HG03045 (cell line): ENCODE measurements at regions not wholly inside any gene's neighbourhood (a gene's known extent, or its start where the extent isn't known, plus 50 kb on each side); places are given as distances from the start of the nearest gene placed in this dataset.
A peak's percentile ranks its signal among the peaks of the same experiment; 100 is the strongest.

Experiments
- ATAC-seq: cut with Tn5 transposase; IDR thresholded peaks from one replicate; pipeline ENCODE4 v1.9.1; 2021; ENCODE audit warnings: mild to moderate bottlenecking, moderate library complexity; ENCODE audit not compliant: unreplicated experiment

DNA sequence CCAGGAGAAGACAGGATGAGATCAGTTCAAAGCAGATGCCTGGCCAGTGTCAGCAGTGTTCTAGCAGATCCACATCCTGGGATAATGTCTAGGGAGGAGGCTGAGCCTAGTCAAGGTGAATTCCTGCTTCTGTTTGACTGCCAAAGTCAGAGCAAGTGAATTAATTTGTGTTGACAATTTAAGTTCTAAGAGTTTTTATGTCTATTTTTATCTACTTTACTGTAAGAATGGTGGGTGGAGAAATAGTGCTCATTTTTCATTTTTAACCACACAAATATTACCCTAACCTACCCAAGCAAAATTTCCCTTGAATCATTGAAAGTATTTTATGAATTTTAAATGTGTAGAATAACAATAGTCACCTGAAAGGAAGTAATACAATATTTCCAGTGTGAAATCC is 207.6 kb upstream of the SLC10A2 start:
- peak; percentile 26 for ATAC-seq

GRCh38 chr13:103272770-103273169 is 206.6 kb upstream of the SLC10A2 start:
- peak; percentile 61 for ATAC-seq

DNA sequence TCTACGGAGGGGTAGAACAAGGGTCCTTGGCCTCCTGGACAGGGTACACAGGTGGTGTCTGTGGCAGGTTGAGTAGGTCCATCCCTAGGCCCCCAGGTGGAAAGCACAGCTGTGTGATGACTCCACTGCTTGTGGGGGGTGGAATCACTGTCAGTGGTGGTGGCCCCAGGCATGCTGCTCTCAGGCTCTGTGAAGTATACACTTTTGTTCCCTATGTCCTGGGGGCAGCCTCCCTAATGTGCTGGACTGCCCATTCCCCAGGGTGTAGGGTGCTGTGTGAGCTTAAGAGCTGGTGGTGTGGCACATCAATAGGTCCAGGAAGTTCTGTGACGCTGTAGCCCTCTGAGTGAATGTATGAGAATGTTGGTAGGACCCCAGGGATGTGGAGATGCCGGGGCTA is 197.2 kb upstream of the SLC10A2 start:
- ATAC-seq: no peak

DNA sequence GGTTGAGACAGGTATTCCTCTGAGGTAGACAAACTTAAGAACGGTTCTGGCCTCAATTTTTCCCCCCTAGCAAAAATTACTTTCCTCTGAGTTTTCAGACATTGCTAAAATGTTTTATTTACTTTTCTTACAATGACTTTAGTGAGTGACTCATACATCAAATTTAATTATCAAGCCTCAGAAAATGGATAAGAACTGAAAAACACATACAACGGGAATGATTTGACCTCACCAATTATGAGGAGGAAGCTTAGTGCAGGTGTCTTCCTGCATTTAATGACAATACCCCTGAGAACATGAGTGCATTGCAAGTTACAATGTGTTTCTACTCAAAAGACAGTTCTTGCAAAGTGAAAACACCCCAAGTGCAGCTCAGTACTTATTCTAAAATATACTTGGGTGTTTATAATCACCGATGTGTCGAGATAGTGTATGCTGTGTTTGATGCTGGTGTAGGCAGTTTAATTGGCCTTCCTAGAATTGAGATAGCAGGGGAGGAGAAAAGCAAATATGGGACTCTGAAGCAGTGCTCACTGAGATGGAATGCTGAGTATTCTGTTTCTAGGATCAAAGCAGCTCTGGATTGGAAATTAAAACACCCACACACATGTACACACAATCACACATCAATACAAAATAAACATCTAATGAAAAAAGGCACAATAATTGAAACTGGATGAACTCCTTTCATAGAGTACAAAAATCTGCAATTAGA is 189.5 kb upstream of the SLC10A2 start:
- no peak for ATAC-seq

- ATAC-seq: no peak
These were observed 183.9 kb upstream of the SLC10A2 start for GRCh38 chr13:103250071-103250470.

- ATAC-seq: no peak
These were observed 180.5 kb upstream of the SLC10A2 start for GRCh38 chr13:103246581-103247200.

DNA sequence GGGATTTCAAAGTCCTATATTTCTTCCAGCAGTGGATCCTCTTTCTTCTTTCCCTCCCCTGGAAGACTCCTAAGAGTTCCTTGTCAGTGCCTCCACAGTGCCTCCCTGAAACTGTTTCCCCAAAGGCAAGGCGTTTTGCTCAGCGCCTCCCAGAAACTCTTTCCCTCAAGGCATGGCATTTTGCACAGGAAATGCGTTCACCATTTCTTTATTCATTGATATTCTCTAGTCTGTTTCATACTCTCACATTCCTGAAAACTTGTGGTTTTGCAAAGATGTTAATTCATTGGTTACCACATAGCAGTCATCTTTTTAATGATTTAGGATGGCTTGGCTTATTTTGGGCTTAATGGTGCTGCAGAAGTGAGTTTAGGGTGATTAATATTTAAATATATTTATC is 177.3 kb upstream of the SLC10A2 start:
- no peak for ATAC-seq

GRCh38 chr13:103238441-103238840 is 172.2 kb upstream of the SLC10A2 start:
- ATAC-seq: no peak

DNA sequence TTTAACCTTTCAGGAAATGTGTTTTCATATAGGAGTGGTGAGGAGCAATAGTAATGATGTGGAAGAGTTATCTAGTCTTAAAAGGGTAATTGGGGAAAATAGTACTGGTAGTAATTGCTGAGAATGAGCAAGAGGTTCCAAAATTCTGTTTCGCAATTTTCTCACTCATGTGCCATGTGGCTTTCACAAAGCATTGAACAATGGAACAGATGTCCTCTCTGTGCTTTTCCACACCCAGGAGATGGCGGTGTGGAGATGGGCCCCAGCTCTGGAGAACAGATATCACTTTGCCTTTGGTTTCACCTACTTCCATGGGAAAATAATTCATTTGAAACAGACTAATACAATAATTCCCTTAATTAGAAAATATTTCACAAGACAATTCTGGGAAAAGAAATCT is 170.0 kb upstream of the SLC10A2 start:
- no peak for ATAC-seq

- ATAC-seq: no peak
These were observed 163.5 kb upstream of the SLC10A2 start for GRCh38 chr13:103229674-103230073.

GRCh38 chr13:103224804-103225203 is 158.6 kb upstream of the SLC10A2 start:
- no peak for ATAC-seq

DNA sequence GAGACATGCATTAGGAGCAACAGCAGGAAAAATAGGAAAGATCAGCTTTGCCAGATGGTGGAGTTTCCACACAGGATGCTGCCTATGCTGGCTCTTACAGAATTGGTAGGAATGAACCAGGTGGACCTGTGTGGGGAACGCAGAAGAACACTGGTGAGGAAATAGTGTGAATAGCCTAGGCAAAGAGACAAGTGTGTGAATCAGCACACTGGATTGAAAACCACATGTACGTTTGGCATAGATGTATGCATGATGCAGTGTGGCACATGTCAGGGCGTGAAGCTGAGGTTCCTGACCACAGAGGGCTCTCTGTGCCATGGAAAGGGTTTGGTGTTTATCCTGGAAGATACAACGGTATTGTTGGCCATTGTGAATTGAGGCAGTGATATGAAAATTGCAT is 156.5 kb upstream of the SLC10A2 start:
- ATAC-seq: no peak

DNA sequence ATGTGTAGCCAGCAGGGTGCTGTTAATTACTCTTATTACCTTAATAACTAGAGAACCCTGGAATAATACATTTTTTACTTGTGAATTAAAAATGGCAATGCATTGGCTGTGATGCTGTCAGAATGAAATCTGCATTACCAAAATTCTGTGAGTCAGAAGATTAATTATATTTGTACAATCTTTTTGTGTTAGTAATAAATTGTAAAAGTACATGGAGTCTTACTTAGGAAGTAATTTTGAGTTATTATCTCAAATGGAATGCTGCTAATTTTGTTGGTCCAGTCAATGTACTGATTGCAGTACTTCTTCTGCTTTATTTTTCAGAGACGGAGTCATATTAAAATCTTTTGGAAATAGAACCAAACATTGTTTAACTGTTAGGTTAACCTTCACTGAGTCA is 152.0 kb upstream of the SLC10A2 start:
- no peak for ATAC-seq

GRCh38 chr13:103213152-103213551 is 146.9 kb upstream of the SLC10A2 start:
- ATAC-seq: no peak

GRCh38 chr13:103210348-103210747 is 144.1 kb upstream of the SLC10A2 start:
- ATAC-seq: no peak

- ATAC-seq: no peak
These were observed 137.6 kb upstream of the SLC10A2 start for GRCh38 chr13:103203735-103204330.

DNA sequence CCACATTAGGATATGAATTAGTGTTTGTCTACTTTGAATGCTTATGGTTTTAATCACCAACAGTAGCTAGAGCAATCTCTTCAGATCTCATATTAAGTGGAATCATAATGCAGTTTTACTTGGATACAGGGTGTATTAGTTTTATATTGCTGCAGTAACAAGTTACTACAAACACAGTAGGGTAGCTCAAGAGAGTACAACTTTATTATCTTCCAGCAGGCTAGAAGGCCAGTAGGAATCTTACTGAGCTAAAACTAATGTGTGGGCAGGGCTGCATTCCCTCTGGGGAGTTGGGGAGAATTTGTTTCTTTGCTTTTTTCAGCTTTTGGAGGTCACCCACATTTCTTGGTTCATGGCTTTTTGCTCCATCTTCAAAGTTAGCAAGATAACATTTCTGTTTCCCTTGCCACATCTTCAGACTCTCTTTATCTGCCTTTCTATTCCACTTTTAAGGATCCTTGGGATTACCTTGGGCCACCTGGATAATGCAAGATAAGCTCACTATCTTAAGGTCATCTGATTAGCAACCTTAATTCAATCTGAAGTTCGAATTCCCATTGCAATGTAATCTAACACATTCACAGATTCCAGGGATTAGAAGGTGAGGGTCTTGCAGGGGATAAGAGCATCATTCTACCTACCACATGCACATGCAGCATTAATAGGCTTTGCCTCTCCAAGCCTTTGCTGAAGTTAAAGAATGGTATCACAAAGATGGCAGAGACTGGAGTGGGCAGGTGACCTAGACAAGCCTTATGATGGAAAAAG is 134.1 kb upstream of the SLC10A2 start:
- no peak for ATAC-seq

- ATAC-seq: no peak
These were observed 133.3 kb upstream of the SLC10A2 start for GRCh38 chr13:103199380-103200088.

DNA sequence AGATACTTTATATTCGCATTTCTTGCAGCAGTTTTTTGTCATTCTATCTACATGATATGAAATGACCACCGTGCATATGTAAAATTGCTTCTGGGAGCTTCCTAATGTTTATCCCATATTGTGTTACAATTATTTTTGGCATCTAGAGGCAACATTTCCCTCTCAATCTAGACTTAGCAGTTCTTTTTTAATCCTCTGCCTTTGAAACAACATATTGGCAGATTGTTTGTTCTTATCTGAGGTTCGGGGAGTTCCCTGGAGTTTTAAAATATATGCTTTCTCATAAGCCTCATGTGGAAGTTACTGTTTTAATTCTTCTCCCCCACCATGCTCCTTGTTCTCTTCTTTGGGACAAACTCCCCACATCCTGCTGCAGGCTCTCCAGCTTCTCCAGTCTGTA is 130.1 kb upstream of the SLC10A2 start:
- no peak for ATAC-seq

DNA sequence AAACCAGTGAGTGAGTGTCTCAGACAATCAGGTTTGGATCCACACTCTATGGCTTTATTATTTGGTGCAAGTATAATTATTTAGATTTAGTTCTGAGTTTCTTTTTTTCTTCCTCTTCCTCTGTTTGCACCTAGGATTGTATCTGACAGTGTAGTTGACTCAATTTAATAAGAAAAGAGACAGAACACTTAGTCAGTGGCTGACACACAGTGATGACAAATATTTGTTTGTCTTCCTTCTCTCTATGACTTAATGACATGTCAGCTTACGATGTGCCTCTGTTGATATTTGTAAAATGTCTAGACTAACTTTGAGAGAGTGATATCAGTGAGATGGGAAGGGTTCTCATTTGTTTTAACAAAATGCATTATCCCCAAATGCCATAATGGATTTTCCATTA is 129.5 kb upstream of the SLC10A2 start:
- ATAC-seq: no peak

- ATAC-seq: no peak
These were observed 128.7 kb upstream of the SLC10A2 start for GRCh38 chr13:103194871-103195270.
